ENCODE measurements at regions not wholly inside any gene's neighbourhood (a gene's known extent, or its start where the extent isn't known, plus 50 kb on each side); places are given as distances from the start of the nearest gene placed in this dataset.

- DNase-seq (ENCODE audit: extremely low read depth in 1 of 4, low spot score in 3 of 4), result no peak
- no peak for TF ChIP-seq ZNF232 (CRISPR knock-in tag; IDR thresholded peaks at IDR 0.05)
- TF ChIP-seq BACH1 (tag; IDR thresholded peaks at IDR 0.05), result no peak
- TF ChIP-seq ZNF830 (CRISPR knock-in tag; IDR thresholded peaks at IDR 0.05), result no peak
- no peak for TF ChIP-seq DIDO1 (tag; IDR thresholded peaks at IDR 0.05; ENCODE audit: low read depth)
- no peak for TF ChIP-seq ZNF121 (CRISPR knock-in tag; conservative IDR thresholded peaks at IDR 0.05)
- TF ChIP-seq CUX1 (CRISPR knock-in tag; IDR thresholded peaks at IDR 0.05), result no peak
- no peak for TF ChIP-seq ZBTB17 (CRISPR knock-in tag; IDR thresholded peaks at IDR 0.05)
- no peak for TF ChIP-seq NFATC3 (IDR thresholded peaks at IDR 0.05)
- TF ChIP-seq BMI1 (IDR thresholded peaks at IDR 0.05; ENCODE audit: low read length), result no peak
- no peak for TF ChIP-seq PTTG1 (tag; IDR thresholded peaks at IDR 0.05; ENCODE audit: low read depth)
- TF ChIP-seq GMEB1 (CRISPR knock-in tag; IDR thresholded peaks at IDR 0.05), result no peak
- no peak for TF ChIP-seq CHD4 (IDR thresholded peaks at IDR 0.05; ENCODE audit: insufficient read depth, insufficient replicate concordance, low read depth, low read length, poor library complexity, severe bottlenecking)
- no peak for TF ChIP-seq LCOR (CRISPR knock-in tag; IDR thresholded peaks at IDR 0.05)
- TF ChIP-seq NFXL1 (CRISPR knock-in tag; IDR thresholded peaks at IDR 0.05), result no peak
These were observed 94.3 kb upstream of the FRMD4A start for GRCh38 chr10:14425034-14425433.

More at GRCh38 chr10:14425034-14425433, 94.3 kb upstream of the FRMD4A start:
- no peak overlapping the region for H3K4me3 ChIP-seq
- no peaks in the 10 kb centered on the region for H3K36me3 ChIP-seq (ENCODE audit: control insufficient read depth, insufficient read depth, low read length)
- peaks cover 0 to 7% of the 10 kb centered on the region in 2 experiments; a peak in 2 of 5 replicates for H3K27me3 ChIP-seq (ENCODE audit: control insufficient read depth in 2 of 2, insufficient read depth in 2 of 2, low read length in 2 of 2)
- FAIRE-seq (no peak), ATAC-seq (no peak)
- no peaks in the 10 kb centered on the region for H3K9me3 ChIP-seq (replicated peaks; ENCODE audit: control insufficient read depth, insufficient read depth, low read depth, low read length)
- ChIA-PET POLR2A (no interaction called here), CTCF (ENCODE audit: low intra/inter-chr PET ratio) (no interaction called here)
- no peak overlapping the region for H3K4me2 ChIP-seq (ENCODE audit: insufficient read depth, low read length)
- no peaks in the 10 kb centered on the region for H3K9me1 ChIP-seq (ENCODE audit: control insufficient read depth, insufficient read depth, low read length)
- H4K20me1 ChIP-seq (replicated peaks; ENCODE audit: control insufficient read depth, insufficient read depth, low read length), result no peaks in the 10 kb centered on the region
- H2AFZ ChIP-seq (ENCODE audit: low read depth, low read length), result no peak overlapping the region
- BruUV-seq (replicated peaks), result no TSS peak
- in situ Hi-C loops (cut with MboI), result no loop called here
- H3K79me2 ChIP-seq (ENCODE audit: control insufficient read depth, insufficient read depth, low read length), result no peaks in the 10 kb centered on the region
- 0% methylated on average over 1 of the region's 1 CpG for WGBS (ENCODE audit: insufficient coverage, low coverage, missing lambda C conversion rate)
- no peaks in the 10 kb centered on the region for H3K4me1 ChIP-seq (replicated peaks in 1 of 2; ENCODE audit: control insufficient read depth in 2 of 2, insufficient read depth in 2 of 2, low read length in 2 of 2)
- H3K9ac ChIP-seq (ENCODE audit: insufficient read depth in 1 of 2, low read depth in 2 of 2, low read length in 2 of 2), result no peak overlapping the region
- intact Hi-C loops (cut with micrococcal nuclease), result no loop called here
- no peak overlapping the region for H3K27ac ChIP-seq (ENCODE audit: extremely low read depth, low read depth, low read length)

Data from K562 (cell line).